ENCODE measurements at regions not wholly inside any gene's neighbourhood (a gene's known extent, or its start where the extent isn't known, plus 50 kb on each side); places are given as distances from the start of the nearest gene placed in this dataset.

DNA sequence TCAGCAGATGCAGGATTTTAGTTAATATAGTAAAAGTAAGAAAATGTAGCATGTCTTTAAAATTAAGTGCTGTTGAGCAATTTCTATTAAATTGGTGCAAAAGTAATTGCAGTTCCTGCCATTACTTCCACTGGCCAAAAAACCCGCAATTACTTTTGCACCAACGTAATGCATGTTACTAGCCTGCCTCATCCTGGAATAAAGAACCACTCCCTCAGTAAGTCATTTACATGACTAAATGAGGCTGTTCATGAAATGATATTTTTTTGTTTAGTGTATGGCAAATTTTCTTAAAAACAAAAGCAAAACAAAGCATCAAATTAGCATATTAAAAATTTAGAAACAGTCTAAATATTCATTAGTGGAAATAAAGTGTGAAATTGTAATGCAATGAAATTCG lies 180.4 kb downstream of the DIPK2A start:
- no peak for TF ChIP-seq FOXM1 (IDR thresholded peaks at IDR 0.05; ENCODE audit: borderline replicate concordance)
- TF ChIP-seq SUZ12 (IDR thresholded peaks at IDR 0.05): no peak
- TF ChIP-seq HDGF (IDR thresholded peaks at IDR 0.05; ENCODE audit: borderline replicate concordance): no peak
- no peak for TF ChIP-seq SP1 (IDR thresholded peaks at IDR 0.05)
- TF ChIP-seq BHLHE40 (IDR thresholded peaks at IDR 0.05; ENCODE audit: borderline replicate concordance): no peak
